ENCODE measurements at regions not wholly inside any gene's neighbourhood (a gene's known extent, or its start where the extent isn't known, plus 50 kb on each side); places are given as distances from the start of the nearest gene placed in this dataset.

GRCh38 chrX:104342065-104342464 is 87.3 kb upstream of the ESX1 start:
- intact Hi-C loops (cut with micrococcal nuclease) = no loop called here
- no peak overlapping the region for H3K4me3 Mint-ChIP-seq
- Histone ChIP-seq H4K20me1 (ENCODE audit: insufficient read depth, low read length) (no peaks in the 10 kb centered on the region), H3K4me3 (replicated peaks in 1 of 3; ENCODE audit: low read depth in 2 of 3, low read length in 3 of 3) (no peak overlapping the region), H3K9ac (ENCODE audit: insufficient read depth, low read length, poor library complexity, severe bottlenecking) (no peak overlapping the region), H2AFZ (ENCODE audit: insufficient read depth, low read depth, low read length, poor library complexity, severe bottlenecking) (no peak overlapping the region), H3K27ac (ENCODE audit: low read depth in 1 of 2, low read length in 2 of 2) (no peak overlapping the region), H3K4me2 (replicated peaks; ENCODE audit: extremely low read depth, low read length, poor library complexity, severe bottlenecking) (no peak overlapping the region), H3K9me3 (replicated peaks in 1 of 2; ENCODE audit: control insufficient read depth in 1 of 2, insufficient read depth in 1 of 2, low read length in 2 of 2) (no peaks in the 10 kb centered on the region), H3K79me2 (ENCODE audit: insufficient read depth, low read length) (no peaks in the 10 kb centered on the region), H3K27me3 (ENCODE audit: control insufficient read depth in 2 of 2, insufficient read depth in 2 of 2, low read length in 2 of 2) (peaks cover 0 to 4% of the 10 kb centered on the region in 2 donors), H3K36me3 (replicated peaks in 1 of 2; ENCODE audit: control insufficient read depth in 1 of 2, insufficient read depth in 2 of 2, low read length in 2 of 2) (no peaks in the 10 kb centered on the region), H3K4me1 (ENCODE audit: control insufficient read depth in 1 of 2, insufficient read depth in 2 of 2, low read length in 2 of 2) (no peaks in the 10 kb centered on the region)
- no peaks in the 10 kb centered on the region for H3K4me1 Mint-ChIP-seq
- H3K27me3 Mint-ChIP-seq (ENCODE audit: low read depth in 3 of 3) = peaks cover 3% of the 10 kb centered on the region in 3 donors
- no peaks in the 10 kb centered on the region for H3K9me3 Mint-ChIP-seq
- no peak overlapping the region for H3K27ac Mint-ChIP-seq
- no peak for DNase-seq
- no peak for TF ChIP-seq CTCF (IDR thresholded peaks at IDR 0.05)
- no peaks in the 10 kb centered on the region for H3K36me3 Mint-ChIP-seq
- no CpG with 5 or more reads among the region's 2 CpGs for WGBS (ENCODE audit: insufficient coverage)

- WGBS (ENCODE audit: insufficient coverage) = no CpG with 5 or more reads among the region's 3 CpGs
- Histone ChIP-seq H3K4me1 (ENCODE audit: control insufficient read depth in 1 of 2, insufficient read depth in 2 of 2, low read length in 2 of 2) (no peaks in the 10 kb centered on the region), H3K9ac (ENCODE audit: insufficient read depth, low read length, poor library complexity, severe bottlenecking) (no peak overlapping the region), H3K36me3 (replicated peaks in 1 of 2; ENCODE audit: control insufficient read depth in 1 of 2, insufficient read depth in 2 of 2, low read length in 2 of 2) (no peaks in the 10 kb centered on the region), H3K27ac (ENCODE audit: low read depth in 1 of 2, low read length in 2 of 2) (no peak overlapping the region), H3K4me3 (replicated peaks in 1 of 3; ENCODE audit: low read depth in 2 of 3, low read length in 3 of 3) (no peak overlapping the region), H3K27me3 (ENCODE audit: control insufficient read depth in 2 of 2, insufficient read depth in 2 of 2, low read length in 2 of 2) (peaks cover 0 to 6% of the 10 kb centered on the region in 2 donors), H3K4me2 (replicated peaks; ENCODE audit: extremely low read depth, low read length, poor library complexity, severe bottlenecking) (no peak overlapping the region), H3K9me3 (replicated peaks in 1 of 2; ENCODE audit: control insufficient read depth in 1 of 2, insufficient read depth in 1 of 2, low read length in 2 of 2) (no peaks in the 10 kb centered on the region), H3K79me2 (ENCODE audit: insufficient read depth, low read length) (no peaks in the 10 kb centered on the region), H2AFZ (ENCODE audit: insufficient read depth, low read depth, low read length, poor library complexity, severe bottlenecking) (no peak overlapping the region), H4K20me1 (ENCODE audit: insufficient read depth, low read length) (no peaks in the 10 kb centered on the region)
- Mint-ChIP-seq H3K4me1 (no peaks in the 10 kb centered on the region), H3K9me3 (no peaks in the 10 kb centered on the region), H3K27ac (no peak overlapping the region), H3K4me3 (no peak overlapping the region), H3K36me3 (no peaks in the 10 kb centered on the region), H3K27me3 (ENCODE audit: low read depth in 3 of 3) (no peaks in the 10 kb centered on the region)
- DNase-seq = no peak
- intact Hi-C loops (cut with micrococcal nuclease) = no loop called here
- TF ChIP-seq CTCF (IDR thresholded peaks at IDR 0.05) = no peak
Observed at GRCh38 chrX:104335756-104336155, 81.0 kb upstream of the ESX1 start.

Measured in CD14-positive monocyte (primary cell).